IMR-90 (cell line): ENCODE measurements at regions not wholly inside any gene's neighbourhood (a gene's known extent, or its start where the extent isn't known, plus 50 kb on each side); places are given as distances from the start of the nearest gene placed in this dataset.
"Not testable (repeated sequence)": the region's sequence is repeated elsewhere in the genome, so short reads cannot be mapped to it uniquely, and the experiment has no call there.

Experiments used
- ATAC-seq: fragments of 200-7000 bp; cut with Tn5 transposase; 2 replicates; pipeline ENCODE4 v1.9.1; 2020; ENCODE audit warnings: low read depth, mild to moderate bottlenecking, moderate library complexity
- BruUV-seq: library from RNA; stranded (reverse); fragments of 400-500 nt; replicated peaks from 2 replicates; lab custom pipeline; 2021; lab: Mats Ljungman, UMichigan
- CTCF ChIA-PET: fragments of 300-600 bp; formaldehyde crosslinking; extraction: SDS; loops from one replicate; lab custom pipeline; 2021; ENCODE audit warnings: antibody characterized with exemption; lab: Yijun Ruan, JAX
- POLR2A ChIA-PET: fragments of 300-600 bp; sonication (Branson Sonifier 250); formaldehyde crosslinking; loops from one replicate; lab custom pipeline; 2022; ENCODE audit warnings: antibody characterized with exemption; ENCODE audit not compliant: unreplicated experiment; lab: Charles Lee
- DNase-seq: peaks from one replicate; pipeline ENCODE4 v3.0.0; 2013
- H2AFZ ChIP-seq: replicated peaks from 2 replicates; pipeline ENCODE3; 2013; ENCODE audit warnings: low read length, mild to moderate bottlenecking; ENCODE audit not compliant: poor library complexity
- H2AK5ac ChIP-seq: 2 replicates; pipeline ENCODE4 v1.6.1; 2013; ENCODE audit warnings: low read depth, low read length, inconsistent platforms
- H2AK9ac ChIP-seq: replicated peaks from 2 replicates; pipeline ENCODE3; 2013; ENCODE audit warnings: mild to moderate bottlenecking, low read depth, low read length, moderate library complexity; ENCODE audit not compliant: poor library complexity
- H2BK120ac ChIP-seq: 2 replicates; pipeline ENCODE4 v1.6.1; 2013; ENCODE audit warnings: low read depth, low read length, inconsistent platforms
- H2BK15ac ChIP-seq: 3 replicates; pipeline ENCODE4 v1.6.1; 2013; ENCODE audit warnings: low read depth, low read length, inconsistent platforms
- H2BK20ac ChIP-seq: 2 replicates; pipeline ENCODE4 v1.6.1; 2013; ENCODE audit warnings: low read depth, mild to moderate bottlenecking, inconsistent platforms, low read length, moderate library complexity
- H2BK5ac ChIP-seq: 2 replicates; pipeline ENCODE4 v1.6.1; 2013; ENCODE audit warnings: mild to moderate bottlenecking, low read depth, low read length, inconsistent platforms; ENCODE audit not compliant: poor library complexity, severe bottlenecking
- H3K14ac ChIP-seq: replicated peaks from 2 replicates; pipeline ENCODE4 v1.6.1; 2013; ENCODE audit warnings: low read depth, low read length, inconsistent platforms
- H3K18ac ChIP-seq: 2 replicates; pipeline ENCODE4 v1.6.1; 2013; ENCODE audit warnings: low read depth, low read length, control low read depth
- H3K23ac ChIP-seq: 2 replicates; pipeline ENCODE4 v1.6.1; 2013; ENCODE audit warnings: low read depth, low read length, inconsistent platforms
- H3K27ac ChIP-seq: 2 replicates; pipeline ENCODE4 v1.5.1; 2013; ENCODE audit warnings: mild to moderate bottlenecking, control low read depth, low read length; ENCODE audit not compliant: insufficient read depth
- H3K27me3 ChIP-seq: 2 replicates; pipeline ENCODE4 v1.6.1; 2013; ENCODE audit warnings: low read length; ENCODE audit not compliant: control insufficient read depth, insufficient read depth
- H3K36me3 ChIP-seq: 2 replicates; pipeline ENCODE4 v1.6.1; 2013; ENCODE audit warnings: low read length, mixed read lengths; ENCODE audit not compliant: control insufficient read depth, insufficient read depth
- H3K4ac ChIP-seq: 2 replicates; pipeline ENCODE4 v1.6.1; 2013; ENCODE audit warnings: low read depth, low read length, inconsistent platforms
- H3K4me1 ChIP-seq: 2 replicates; pipeline ENCODE4 v1.6.1; 2013; ENCODE audit warnings: low read length, mixed read lengths; ENCODE audit not compliant: control insufficient read depth, insufficient read depth
- H3K4me2 ChIP-seq: 2 replicates; pipeline ENCODE4 v1.6.1; 2013; ENCODE audit warnings: low read depth, mild to moderate bottlenecking, control low read depth, low read length, moderate library complexity
- H3K4me3 ChIP-seq: 2 replicates; pipeline ENCODE4 v1.5.1; 2013; ENCODE audit warnings: low read depth, mild to moderate bottlenecking, control low read depth, low read length, moderate library complexity; ENCODE audit not compliant: insufficient read depth
- H3K56ac ChIP-seq: 2 replicates; pipeline ENCODE4 v1.6.1; 2013; ENCODE audit warnings: low read length, inconsistent platforms; ENCODE audit not compliant: insufficient read depth; ENCODE audit errors: extremely low read depth
- H3K79me1 ChIP-seq, 2 experiments: 2 replicates each; pipeline ENCODE4 v1.6.1; 2013; ENCODE audit warnings: low read length in 2 of 2, inconsistent platforms in 1 of 2, low read depth in 1 of 2
- H3K9ac ChIP-seq: 2 replicates; pipeline ENCODE4 v1.6.1; 2013; ENCODE audit warnings: low read depth, low read length, control low read depth
- H3K9me1 ChIP-seq: 2 replicates; pipeline ENCODE4 v1.6.1; 2013; ENCODE audit warnings: low read length, inconsistent platforms; ENCODE audit not compliant: insufficient read depth
- H3K9me3 ChIP-seq: 2 replicates; pipeline ENCODE4 v1.6.1; 2013; ENCODE audit warnings: low read length; ENCODE audit not compliant: control insufficient read depth, insufficient read depth
- H4K20me1 ChIP-seq: 2 replicates; pipeline ENCODE4 v1.6.1; 2013; ENCODE audit warnings: low read length, inconsistent platforms; ENCODE audit not compliant: insufficient read depth
- H4K5ac ChIP-seq: 2 replicates; pipeline ENCODE4 v1.6.1; 2013; ENCODE audit warnings: mild to moderate bottlenecking, low read depth, low read length, control low read depth
- H4K8ac ChIP-seq, 2 experiments: 2 replicates each; pipeline ENCODE4 v1.6.1; 2013; ENCODE audit warnings: low read depth in 2 of 2, low read length in 2 of 2, control low read depth in 1 of 2, inconsistent platforms in 1 of 2
- H4K91ac ChIP-seq: 2 replicates; pipeline ENCODE4 v1.6.1; 2013; ENCODE audit warnings: low read depth, low read length, inconsistent platforms; ENCODE audit not compliant: insufficient read depth
- RFX5 ChIP-seq: IDR thresholded peaks from 2 replicates; pipeline ENCODE4 v1.8.0; 2012; ENCODE audit warnings: low read depth, mild to moderate bottlenecking, low read length, moderate library complexity
- WGBS, 2 experiments: methylation state at CpG; one replicate each; pipeline versions ENCODE4 v1.1.5 to v1.1.7; 2013; ENCODE audit warnings: missing lambda C conversion rate in 2 of 2; ENCODE audit not compliant: insufficient read length in 1 of 2; ENCODE audit errors: extremely low coverage in 2 of 2; 5-methylcytosine and 5-hydroxymethylcytosine counted together
- dilution Hi-C: fragments of 300-500 bp; cut with HindIII; formaldehyde crosslinking; loops from one replicate; pipeline ENCODE4 v1.14.3; 2018; ENCODE audit warnings: low sequenced_read_pairs; ENCODE audit not compliant: unreplicated experiment
- in situ Hi-C: fragments of 300-500 bp; cut with MboI; formaldehyde crosslinking; loops from 3 replicates; pipeline ENCODE4 v1.14.3; 2019; ENCODE audit warnings: low sequenced_read_pairs, inconsistent platforms, mixed read lengths
- intact Hi-C: fragments of 100-400 bp; cut with micrococcal nuclease; formaldehyde crosslinking; loops from 2 replicates; pipeline ENCODE4 v1.10.0; 2022

DNA sequence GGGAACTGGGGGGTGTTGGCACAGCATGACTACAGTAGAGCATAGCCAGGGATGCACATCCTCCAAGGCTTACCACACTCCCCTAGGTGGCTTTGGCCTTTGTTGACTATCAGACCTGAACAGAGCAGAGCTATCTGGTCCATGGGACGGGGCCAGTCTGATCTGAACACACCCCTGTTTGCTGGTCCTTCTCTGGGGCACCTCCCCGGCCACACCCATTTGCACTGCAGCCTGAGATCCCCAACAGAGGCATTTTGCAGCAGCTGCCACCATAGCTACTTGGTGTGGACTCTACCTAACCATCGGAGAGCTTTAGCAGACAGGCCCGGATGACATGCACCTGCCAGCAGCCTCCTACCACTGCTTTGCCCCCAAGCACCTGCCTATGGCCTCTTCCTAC lies 75.8 kb upstream of the NOX4 start:
- Histone ChIP-seq H3K4me2 (no peak overlapping the region), H2BK15ac (no peak overlapping the region), H4K8ac (no peak overlapping the region), H3K4ac (no peak overlapping the region), H2AFZ (no peak overlapping the region), H2BK120ac (no peak overlapping the region), H3K79me1 (no peaks in the 10 kb centered on the region), H4K5ac (no peak overlapping the region), H3K4me3 (no peak overlapping the region), H3K14ac (no peak overlapping the region), H3K9ac (no peak overlapping the region), H3K9me3 (no peaks in the 10 kb centered on the region), H3K9me1 (no peaks in the 10 kb centered on the region), H3K27ac (no peak overlapping the region), H3K4me1 (no peaks in the 10 kb centered on the region), H3K23ac (no peak overlapping the region), H3K36me3 (no peaks in the 10 kb centered on the region), H2BK5ac (no peak overlapping the region), H3K56ac (no peak overlapping the region), H3K27me3 (no peaks in the 10 kb centered on the region), H2AK5ac (no peak overlapping the region), H4K91ac (no peak overlapping the region), H4K20me1 (no peaks in the 10 kb centered on the region), H3K18ac (no peak overlapping the region), H2BK20ac (no peak overlapping the region), H2AK9ac (no peak overlapping the region)
- in situ Hi-C loops: no loop called here
- dilution Hi-C loops: no loop called here
- intact Hi-C loops: no loop called here
- ATAC-seq (no peak), DNase-seq (no peak)
- WGBS, 2 experiments: 30% methylated on average over 2 of the region's 4 CpGs; no CpG with 5 or more reads in 1 of the 2 experiments
- CTCF ChIA-PET: no interaction called here
- POLR2A ChIA-PET: no interaction called here
- TF ChIP-seq RFX5: no peak
- no TSS peak for BruUV-seq

DNA sequence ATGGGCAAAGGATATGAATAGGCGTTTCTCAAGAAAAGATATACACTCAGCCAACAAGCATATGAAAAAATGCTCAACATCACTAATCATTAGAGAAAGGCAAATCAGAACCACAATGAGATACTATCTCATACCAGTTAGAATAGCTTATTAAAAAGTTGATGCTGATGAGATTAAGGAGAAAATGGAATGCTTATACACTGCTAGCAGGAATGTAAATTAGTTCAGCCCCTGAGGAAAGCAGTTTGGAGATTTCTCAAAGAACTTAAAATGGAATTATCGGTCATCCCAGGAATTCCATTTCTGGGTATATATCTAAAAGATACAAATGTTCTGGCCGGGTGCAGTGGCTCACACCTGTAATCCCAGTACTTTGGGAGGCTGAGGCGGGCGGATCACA lies 78.2 kb upstream of the NOX4 start:
- dilution Hi-C loops, H2BK5ac ChIP-seq, H3K14ac ChIP-seq, H3K4me3 ChIP-seq, H2AFZ ChIP-seq, H3K4me1 ChIP-seq, H3K4ac ChIP-seq, CTCF ChIA-PET, H3K27ac ChIP-seq, H3K56ac ChIP-seq, H3K18ac ChIP-seq, H3K27me3 ChIP-seq, H2AK9ac ChIP-seq, DNase-seq, H3K9me3 ChIP-seq, H3K36me3 ChIP-seq, H2AK5ac ChIP-seq, H4K20me1 ChIP-seq, H2BK20ac ChIP-seq, in situ Hi-C loops, H3K79me1 ChIP-seq, ATAC-seq, POLR2A ChIA-PET, H3K23ac ChIP-seq, H3K9ac ChIP-seq, H4K5ac ChIP-seq, H4K91ac ChIP-seq, H3K9me1 ChIP-seq, H3K4me2 ChIP-seq, BruUV-seq, H2BK120ac ChIP-seq, H2BK15ac ChIP-seq, intact Hi-C loops, H4K8ac ChIP-seq: not testable (repeated sequence)
- no CpG with 5 or more reads among the region's 5 CpGs for WGBS, 2 experiments
